Osteoblast (primary cell): ENCODE measurements at regions not wholly inside any gene's neighbourhood (a gene's known extent, or its start where the extent isn't known, plus 50 kb on each side); places are given as distances from the start of the nearest gene placed in this dataset.

Experiments used
- DNase-seq: peaks from one replicate; pipeline ENCODE4 v3.0.0; 2011; ENCODE audit warnings: low spot score, mixed read lengths; ENCODE audit not compliant: insufficient read length; ENCODE audit errors: missing footprints
- H2AFZ ChIP-seq: 2 replicates; pipeline ENCODE4 v1.6.0; 2011; ENCODE audit warnings: mild to moderate bottlenecking, low read length
- H3K27ac ChIP-seq: 2 replicates; pipeline ENCODE4 v1.5.1; 2011; ENCODE audit warnings: mild to moderate bottlenecking, low read depth, low read length, moderate library complexity
- H3K27me3 ChIP-seq: 2 replicates; pipeline ENCODE4 v1.6.0; 2012; ENCODE audit warnings: mild to moderate bottlenecking, control low read depth, inconsistent platforms, low read length, moderate library complexity; ENCODE audit not compliant: insufficient read depth
- H3K36me3 ChIP-seq: 2 replicates; pipeline ENCODE4 v1.5.1; 2011; ENCODE audit warnings: mild to moderate bottlenecking, low read length, control low read depth, moderate library complexity; ENCODE audit not compliant: insufficient read depth
- H3K4me1 ChIP-seq: 2 replicates; pipeline ENCODE4 v1.5.1; 2011; ENCODE audit warnings: mild to moderate bottlenecking, low read length, control low read depth, moderate library complexity; ENCODE audit not compliant: insufficient read depth
- H3K4me2 ChIP-seq: 2 replicates; pipeline ENCODE4 v1.6.0; 2011; ENCODE audit warnings: mild to moderate bottlenecking, low read length; ENCODE audit not compliant: insufficient read depth
- H3K4me3 ChIP-seq: fragments of 200-600 bp; sonication (generic); 3 replicates; pipeline ENCODE4 v1.5.1; 2012; ENCODE audit warnings: mild to moderate bottlenecking, low read length, inconsistent platforms; ENCODE audit not compliant: insufficient read depth
- H3K79me2 ChIP-seq: 2 replicates; pipeline ENCODE4 v1.6.0; 2012; ENCODE audit warnings: mild to moderate bottlenecking, low read length, control low read depth, inconsistent platforms; ENCODE audit not compliant: insufficient read depth
- H3K9me3 ChIP-seq: 2 replicates; pipeline ENCODE4 v1.5.1; 2011; ENCODE audit warnings: low read depth, low read length, control low read depth
- H4K20me1 ChIP-seq: 2 replicates; pipeline ENCODE4 v1.6.0; 2012; ENCODE audit warnings: mild to moderate bottlenecking, low read length, control low read depth; ENCODE audit not compliant: insufficient read depth
- CTCF ChIP-seq: IDR thresholded peaks from 2 replicates; pipeline ENCODE4 v1.5.1; 2011; ENCODE audit warnings: mild to moderate bottlenecking, low read depth, low read length, moderate library complexity; ENCODE audit errors: extremely low read depth

GRCh38 chr1:30144831-30145230, 578.6 kb downstream of the MATN1 start:
- no peak overlapping the region for H2AFZ ChIP-seq
- no peaks in the 10 kb centered on the region for H3K9me3 ChIP-seq
- no peak overlapping the region for H3K27ac ChIP-seq
- H3K4me3 ChIP-seq: no peak overlapping the region
- no peak for TF ChIP-seq CTCF
- H3K4me1 ChIP-seq: no peaks in the 10 kb centered on the region
- no peaks in the 10 kb centered on the region for H3K36me3 ChIP-seq
- peak; percentile 65 for DNase-seq
- H3K27me3 ChIP-seq: no peaks in the 10 kb centered on the region
- no peak overlapping the region for H3K4me2 ChIP-seq
- no peaks in the 10 kb centered on the region for H4K20me1 ChIP-seq
- no peaks in the 10 kb centered on the region for H3K79me2 ChIP-seq

DNA sequence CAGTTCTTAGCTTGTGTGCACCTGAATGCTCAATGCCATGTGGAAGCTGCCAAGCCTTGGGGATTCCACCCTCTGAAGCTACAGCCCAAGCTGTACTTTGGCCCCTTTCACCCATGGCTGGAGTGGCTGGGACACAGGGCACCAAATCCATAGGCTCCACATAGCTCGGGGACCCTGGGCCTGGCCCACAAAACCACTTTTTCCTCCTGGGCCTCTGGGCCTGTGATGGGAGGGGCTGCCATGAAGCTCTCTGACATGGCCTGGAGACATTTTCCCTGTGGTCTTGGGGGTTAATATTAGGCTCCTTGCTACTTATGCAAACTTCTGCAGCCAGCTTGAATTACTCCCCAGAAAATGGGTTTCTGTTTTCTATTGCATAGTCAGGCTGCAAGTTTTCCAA, 579.9 kb downstream of the MATN1 start:
- no peak for DNase-seq
- Histone ChIP-seq H3K79me2 (no peaks in the 10 kb centered on the region), H3K4me2 (no peak overlapping the region), H3K36me3 (no peaks in the 10 kb centered on the region), H3K27me3 (no peaks in the 10 kb centered on the region), H2AFZ (no peak overlapping the region), H3K27ac (no peak overlapping the region), H3K4me3 (no peak overlapping the region), H3K9me3 (no peaks in the 10 kb centered on the region), H4K20me1 (no peaks in the 10 kb centered on the region), H3K4me1 (no peaks in the 10 kb centered on the region)
- TF ChIP-seq CTCF: no peak

- peak; percentile 73 for DNase-seq
- Histone ChIP-seq H4K20me1 (no peaks in the 10 kb centered on the region), H3K27ac (no peak overlapping the region), H3K36me3 (no peaks in the 10 kb centered on the region), H2AFZ (no peak overlapping the region), H3K79me2 (no peaks in the 10 kb centered on the region), H3K4me3 (no peak overlapping the region), H3K27me3 (no peaks in the 10 kb centered on the region), H3K4me1 (no peaks in the 10 kb centered on the region), H3K4me2 (no peak overlapping the region), H3K9me3 (no peaks in the 10 kb centered on the region)
- no peak for TF ChIP-seq CTCF
Observed at GRCh38 chr1:30140566-30140965, 582.8 kb downstream of the MATN1 start.

DNA sequence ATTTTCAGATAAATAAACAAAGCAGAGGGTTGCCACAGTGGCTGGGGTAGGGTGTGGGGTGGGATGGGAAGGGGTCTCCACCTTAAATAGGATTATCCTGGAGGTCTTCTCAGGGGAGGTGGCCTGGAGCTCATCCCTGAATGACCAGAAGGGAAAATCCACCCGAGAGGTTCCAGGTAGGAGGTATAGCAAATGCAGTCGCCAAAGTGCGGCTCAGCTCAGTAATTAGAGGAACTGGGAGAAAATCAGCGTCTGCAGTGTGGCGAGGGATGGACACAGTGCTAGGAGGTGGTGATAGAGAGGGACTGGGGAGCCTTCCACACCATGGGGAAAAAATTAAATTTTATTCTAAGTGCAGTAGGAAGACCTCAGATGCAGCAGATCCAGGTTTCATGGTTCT, 584.5 kb downstream of the MATN1 start:
- H3K9me3 ChIP-seq: no peaks in the 10 kb centered on the region
- no peak overlapping the region for H3K4me2 ChIP-seq
- H4K20me1 ChIP-seq: no peaks in the 10 kb centered on the region
- H3K79me2 ChIP-seq: no peaks in the 10 kb centered on the region
- no peaks in the 10 kb centered on the region for H3K27me3 ChIP-seq
- H2AFZ ChIP-seq: no peak overlapping the region
- no peak overlapping the region for H3K27ac ChIP-seq
- no peak for TF ChIP-seq CTCF
- no peaks in the 10 kb centered on the region for H3K36me3 ChIP-seq
- no peaks in the 10 kb centered on the region for H3K4me1 ChIP-seq
- no peak overlapping the region for H3K4me3 ChIP-seq
- no peak for DNase-seq
